ENCODE measurements at regions not wholly inside any gene's neighbourhood (a gene's known extent, or its start where the extent isn't known, plus 50 kb on each side); places are given as distances from the start of the nearest gene placed in this dataset.

DNA sequence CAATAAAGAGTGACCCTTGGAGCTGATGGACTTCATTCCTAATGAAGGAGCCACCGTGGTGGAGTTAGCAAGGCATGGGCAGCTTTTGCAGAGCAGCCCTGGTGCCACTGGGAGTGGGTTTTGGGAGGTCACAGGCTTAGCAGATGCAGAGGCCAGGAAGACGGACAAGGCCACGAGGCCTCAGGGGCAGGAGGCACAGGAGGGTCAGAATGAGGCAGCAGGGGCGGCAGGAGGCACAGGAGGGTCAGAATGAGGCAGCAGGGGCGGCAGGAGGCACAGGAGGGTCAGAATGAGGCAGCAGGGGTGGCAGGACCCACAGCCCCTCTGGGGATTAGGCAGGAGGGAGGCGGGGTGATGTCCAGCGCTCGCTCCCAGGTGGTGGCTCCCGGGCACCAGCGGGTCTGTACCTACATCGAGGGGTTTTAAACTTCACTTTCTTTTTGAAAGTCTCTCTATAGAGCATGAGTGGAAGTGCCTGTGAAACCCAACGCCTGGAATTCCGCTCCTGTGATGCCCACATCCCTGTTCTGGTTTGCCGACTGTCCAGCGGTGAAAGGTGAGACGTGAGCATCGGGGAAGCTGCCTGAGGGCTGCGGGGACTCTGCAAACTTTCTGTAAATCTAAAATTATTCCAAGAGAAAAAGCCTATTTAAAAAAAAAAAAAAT lies 521.6 kb downstream of the BRD1 start:
- no peaks in the 10 kb centered on the region for H3K79me2 ChIP-seq (replicated peaks; ENCODE audit: insufficient read depth)
- no peaks in the 10 kb centered on the region for H3F3A ChIP-seq (replicated peaks; ENCODE audit: low read depth)
- Mint-ChIP-seq H3K27ac (no peak overlapping the region), H3K4me3 (no peak overlapping the region), H3K36me3 (ENCODE audit: low read depth) (no peaks in the 10 kb centered on the region), H3K4me1 (no peaks in the 10 kb centered on the region), H3K27me3 (ENCODE audit: insufficient read depth, low read depth, poor library complexity) (peaks cover 10% of the 10 kb centered on the region), H3K9me3 (no peaks in the 10 kb centered on the region)
- H3K4me1 ChIP-seq (ENCODE audit: insufficient read depth) = no peaks in the 10 kb centered on the region
- H2AFZ ChIP-seq = no peak overlapping the region
- H3K4me2 ChIP-seq = no peak overlapping the region
- H3K9me2 ChIP-seq (ENCODE audit: insufficient read depth) = no peaks in the 10 kb centered on the region
- ATAC-seq = no peak
- H3K36me3 ChIP-seq (ENCODE audit: insufficient read depth) = no peaks in the 10 kb centered on the region
- no peak for DNase-seq (ENCODE audit: low spot score)
- no peak overlapping the region for H3K27ac ChIP-seq (ENCODE audit: low read depth)
- H4K20me1 ChIP-seq (replicated peaks; ENCODE audit: insufficient read depth) = no peaks in the 10 kb centered on the region
- H3K27me3 ChIP-seq (ENCODE audit: insufficient read depth) = no peaks in the 10 kb centered on the region
- no peak for TF ChIP-seq CREB1 (CRISPR knock-in tag; IDR thresholded peaks at IDR 0.05; ENCODE audit: low read depth)
- TF ChIP-seq ZNF114 (CRISPR knock-in tag; IDR thresholded peaks at IDR 0.05) = no peak
- no peak for TF ChIP-seq JUNB (IDR thresholded peaks at IDR 0.05; ENCODE audit: unreplicated experiment)
- TF ChIP-seq NANOG (IDR thresholded peaks at IDR 0.05; ENCODE audit: borderline replicate concordance) = no peak
- no peak for TF ChIP-seq ZNF331 (CRISPR knock-in tag; IDR thresholded peaks at IDR 0.05; ENCODE audit: low read depth)
- TF ChIP-seq, protein P1, sequence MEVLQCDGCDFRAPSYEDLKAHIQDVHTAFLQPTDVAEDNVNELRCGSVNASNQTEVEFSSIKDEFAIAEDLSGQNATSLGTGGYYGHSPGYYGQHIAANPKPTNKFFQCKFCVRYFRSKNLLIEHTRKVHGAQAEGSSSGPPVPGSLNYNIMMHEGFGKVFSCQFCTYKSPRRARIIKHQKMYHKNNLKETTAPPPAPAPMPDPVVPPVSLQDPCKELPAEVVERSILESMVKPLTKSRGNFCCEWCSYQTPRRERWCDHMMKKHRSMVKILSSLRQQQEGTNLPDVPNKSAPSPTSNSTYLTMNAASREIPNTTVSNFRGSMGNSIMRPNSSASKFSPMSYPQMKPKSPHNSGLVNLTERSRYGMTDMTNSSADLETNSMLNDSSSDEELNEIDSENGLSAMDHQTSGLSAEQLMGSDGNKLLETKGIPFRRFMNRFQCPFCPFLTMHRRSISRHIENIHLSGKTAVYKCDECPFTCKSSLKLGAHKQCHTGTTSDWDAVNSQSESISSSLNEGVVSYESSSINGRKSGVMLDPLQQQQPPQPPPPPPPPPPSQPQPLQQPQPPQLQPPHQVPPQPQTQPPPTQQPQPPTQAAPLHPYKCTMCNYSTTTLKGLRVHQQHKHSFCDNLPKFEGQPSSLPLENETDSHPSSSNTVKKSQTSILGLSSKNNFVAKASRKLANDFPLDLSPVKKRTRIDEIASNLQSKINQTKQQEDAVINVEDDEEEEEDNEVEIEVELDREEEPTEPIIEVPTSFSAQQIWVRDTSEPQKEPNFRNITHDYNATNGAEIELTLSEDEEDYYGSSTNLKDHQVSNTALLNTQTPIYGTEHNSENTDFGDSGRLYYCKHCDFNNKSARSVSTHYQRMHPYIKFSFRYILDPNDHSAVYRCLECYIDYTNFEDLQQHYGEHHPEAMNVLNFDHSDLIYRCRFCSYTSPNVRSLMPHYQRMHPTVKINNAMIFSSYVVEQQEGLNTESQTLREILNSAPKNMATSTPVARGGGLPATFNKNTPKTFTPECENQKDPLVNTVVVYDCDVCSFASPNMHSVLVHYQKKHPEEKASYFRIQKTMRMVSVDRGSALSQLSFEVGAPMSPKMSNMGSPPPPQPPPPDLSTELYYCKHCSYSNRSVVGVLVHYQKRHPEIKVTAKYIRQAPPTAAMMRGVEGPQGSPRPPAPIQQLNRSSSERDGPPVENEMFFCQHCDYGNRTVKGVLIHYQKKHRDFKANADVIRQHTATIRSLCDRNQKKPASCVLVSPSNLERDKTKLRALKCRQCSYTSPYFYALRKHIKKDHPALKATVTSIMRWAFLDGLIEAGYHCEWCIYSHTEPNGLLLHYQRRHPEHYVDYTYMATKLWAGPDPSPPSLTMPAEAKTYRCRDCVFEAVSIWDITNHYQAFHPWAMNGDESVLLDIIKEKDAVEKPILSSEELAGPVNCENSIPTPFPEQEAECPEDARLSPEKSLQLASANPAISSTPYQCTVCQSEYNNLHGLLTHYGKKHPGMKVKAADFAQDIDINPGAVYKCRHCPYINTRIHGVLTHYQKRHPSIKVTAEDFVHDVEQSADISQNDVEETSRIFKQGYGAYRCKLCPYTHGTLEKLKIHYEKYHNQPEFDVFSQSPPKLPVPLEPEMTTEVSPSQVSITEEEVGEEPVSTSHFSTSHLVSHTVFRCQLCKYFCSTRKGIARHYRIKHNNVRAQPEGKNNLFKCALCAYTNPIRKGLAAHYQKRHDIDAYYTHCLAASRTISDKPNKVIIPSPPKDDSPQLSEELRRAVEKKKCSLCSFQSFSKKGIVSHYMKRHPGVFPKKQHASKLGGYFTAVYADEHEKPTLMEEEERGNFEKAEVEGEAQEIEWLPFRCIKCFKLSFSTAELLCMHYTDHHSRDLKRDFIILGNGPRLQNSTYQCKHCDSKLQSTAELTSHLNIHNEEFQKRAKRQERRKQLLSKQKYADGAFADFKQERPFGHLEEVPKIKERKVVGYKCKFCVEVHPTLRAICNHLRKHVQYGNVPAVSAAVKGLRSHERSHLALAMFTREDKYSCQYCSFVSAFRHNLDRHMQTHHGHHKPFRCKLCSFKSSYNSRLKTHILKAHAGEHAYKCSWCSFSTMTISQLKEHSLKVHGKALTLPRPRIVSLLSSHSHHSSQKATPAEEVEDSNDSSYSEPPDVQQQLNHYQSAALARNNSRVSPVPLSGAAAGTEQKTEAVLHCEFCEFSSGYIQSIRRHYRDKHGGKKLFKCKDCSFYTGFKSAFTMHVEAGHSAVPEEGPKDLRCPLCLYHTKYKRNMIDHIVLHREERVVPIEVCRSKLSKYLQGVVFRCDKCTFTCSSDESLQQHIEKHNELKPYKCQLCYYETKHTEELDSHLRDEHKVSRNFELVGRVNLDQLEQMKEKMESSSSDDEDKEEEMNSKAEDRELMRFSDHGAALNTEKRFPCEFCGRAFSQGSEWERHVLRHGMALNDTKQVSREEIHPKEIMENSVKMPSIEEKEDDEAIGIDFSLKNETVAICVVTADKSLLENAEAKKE (CRISPR knock-in tag; IDR thresholded peaks at IDR 0.05) = no peak
- no peak for TF ChIP-seq POLR2AphosphoS5 (IDR thresholded peaks at IDR 0.05; ENCODE audit: low read depth)
- TF ChIP-seq, protein P2, sequence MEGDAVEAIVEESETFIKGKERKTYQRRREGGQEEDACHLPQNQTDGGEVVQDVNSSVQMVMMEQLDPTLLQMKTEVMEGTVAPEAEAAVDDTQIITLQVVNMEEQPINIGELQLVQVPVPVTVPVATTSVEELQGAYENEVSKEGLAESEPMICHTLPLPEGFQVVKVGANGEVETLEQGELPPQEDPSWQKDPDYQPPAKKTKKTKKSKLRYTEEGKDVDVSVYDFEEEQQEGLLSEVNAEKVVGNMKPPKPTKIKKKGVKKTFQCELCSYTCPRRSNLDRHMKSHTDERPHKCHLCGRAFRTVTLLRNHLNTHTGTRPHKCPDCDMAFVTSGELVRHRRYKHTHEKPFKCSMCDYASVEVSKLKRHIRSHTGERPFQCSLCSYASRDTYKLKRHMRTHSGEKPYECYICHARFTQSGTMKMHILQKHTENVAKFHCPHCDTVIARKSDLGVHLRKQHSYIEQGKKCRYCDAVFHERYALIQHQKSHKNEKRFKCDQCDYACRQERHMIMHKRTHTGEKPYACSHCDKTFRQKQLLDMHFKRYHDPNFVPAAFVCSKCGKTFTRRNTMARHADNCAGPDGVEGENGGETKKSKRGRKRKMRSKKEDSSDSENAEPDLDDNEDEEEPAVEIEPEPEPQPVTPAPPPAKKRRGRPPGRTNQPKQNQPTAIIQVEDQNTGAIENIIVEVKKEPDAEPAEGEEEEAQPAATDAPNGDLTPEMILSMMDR (conservative IDR thresholded peaks at IDR 0.05; ENCODE audit: low read depth in 2 of 2) = no peak
- TF ChIP-seq STAT1 (IDR thresholded peaks at IDR 0.05; ENCODE audit: unreplicated experiment) = no peak
- TF ChIP-seq, protein P3, sequence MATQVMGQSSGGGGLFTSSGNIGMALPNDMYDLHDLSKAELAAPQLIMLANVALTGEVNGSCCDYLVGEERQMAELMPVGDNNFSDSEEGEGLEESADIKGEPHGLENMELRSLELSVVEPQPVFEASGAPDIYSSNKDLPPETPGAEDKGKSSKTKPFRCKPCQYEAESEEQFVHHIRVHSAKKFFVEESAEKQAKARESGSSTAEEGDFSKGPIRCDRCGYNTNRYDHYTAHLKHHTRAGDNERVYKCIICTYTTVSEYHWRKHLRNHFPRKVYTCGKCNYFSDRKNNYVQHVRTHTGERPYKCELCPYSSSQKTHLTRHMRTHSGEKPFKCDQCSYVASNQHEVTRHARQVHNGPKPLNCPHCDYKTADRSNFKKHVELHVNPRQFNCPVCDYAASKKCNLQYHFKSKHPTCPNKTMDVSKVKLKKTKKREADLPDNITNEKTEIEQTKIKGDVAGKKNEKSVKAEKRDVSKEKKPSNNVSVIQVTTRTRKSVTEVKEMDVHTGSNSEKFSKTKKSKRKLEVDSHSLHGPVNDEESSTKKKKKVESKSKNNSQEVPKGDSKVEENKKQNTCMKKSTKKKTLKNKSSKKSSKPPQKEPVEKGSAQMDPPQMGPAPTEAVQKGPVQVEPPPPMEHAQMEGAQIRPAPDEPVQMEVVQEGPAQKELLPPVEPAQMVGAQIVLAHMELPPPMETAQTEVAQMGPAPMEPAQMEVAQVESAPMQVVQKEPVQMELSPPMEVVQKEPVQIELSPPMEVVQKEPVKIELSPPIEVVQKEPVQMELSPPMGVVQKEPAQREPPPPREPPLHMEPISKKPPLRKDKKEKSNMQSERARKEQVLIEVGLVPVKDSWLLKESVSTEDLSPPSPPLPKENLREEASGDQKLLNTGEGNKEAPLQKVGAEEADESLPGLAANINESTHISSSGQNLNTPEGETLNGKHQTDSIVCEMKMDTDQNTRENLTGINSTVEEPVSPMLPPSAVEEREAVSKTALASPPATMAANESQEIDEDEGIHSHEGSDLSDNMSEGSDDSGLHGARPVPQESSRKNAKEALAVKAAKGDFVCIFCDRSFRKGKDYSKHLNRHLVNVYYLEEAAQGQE (IDR thresholded peaks at IDR 0.05; ENCODE audit: unreplicated experiment) = no peak
- TF ChIP-seq, protein P4, sequence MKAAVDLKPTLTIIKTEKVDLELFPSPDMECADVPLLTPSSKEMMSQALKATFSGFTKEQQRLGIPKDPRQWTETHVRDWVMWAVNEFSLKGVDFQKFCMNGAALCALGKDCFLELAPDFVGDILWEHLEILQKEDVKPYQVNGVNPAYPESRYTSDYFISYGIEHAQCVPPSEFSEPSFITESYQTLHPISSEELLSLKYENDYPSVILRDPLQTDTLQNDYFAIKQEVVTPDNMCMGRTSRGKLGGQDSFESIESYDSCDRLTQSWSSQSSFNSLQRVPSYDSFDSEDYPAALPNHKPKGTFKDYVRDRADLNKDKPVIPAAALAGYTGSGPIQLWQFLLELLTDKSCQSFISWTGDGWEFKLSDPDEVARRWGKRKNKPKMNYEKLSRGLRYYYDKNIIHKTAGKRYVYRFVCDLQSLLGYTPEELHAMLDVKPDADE (IDR thresholded peaks at IDR 0.05) = no peak
- no peak for TF ChIP-seq EZH2phosphoT487 (IDR thresholded peaks at IDR 0.05; ENCODE audit: unreplicated experiment)
- TF ChIP-seq EZH2 (IDR thresholded peaks at IDR 0.05; ENCODE audit: low read depth, unreplicated experiment) = no peak
- no peak overlapping the region for H3K4me3 ChIP-seq

Measured in GM23338 (cell line).